Endothelial cell of umbilical vein (primary cell): ENCODE measurements at regions not wholly inside any gene's neighbourhood (a gene's known extent, or its start where the extent isn't known, plus 50 kb on each side); places are given as distances from the start of the nearest gene placed in this dataset.

ENCODE experiments used
- BruUV-seq: library from RNA; stranded (reverse); fragments of 400-500 nt; replicated peaks from 2 replicates; lab custom pipeline; 2021; lab: Mats Ljungman, UMichigan
- CTCF ChIA-PET: fragments of 300-600, 350-600 bp; sonication (Branson Sonifier 250); formaldehyde crosslinking; loops from one replicate; lab custom pipeline; 2021; ENCODE audit warnings: antibody characterized with exemption, inconsistent platforms; lab: Charles Lee
- POLR2A ChIA-PET: fragments of 300-600, 350-600 bp; sonication (Branson Sonifier 250); formaldehyde crosslinking; loops from one replicate; lab custom pipeline; 2021; ENCODE audit warnings: antibody characterized with exemption, inconsistent platforms; lab: Charles Lee
- DNase-seq: peaks from one replicate; pipeline ENCODE4 v3.0.0-alpha.2; 2011; ENCODE audit warnings: low read depth, low spot score
- FAIRE-seq: peaks from 2 replicates; lab custom pipeline; 2011; peaks lifted over from hg19 to GRCh38; lab: Jason Lieb, UNC
- H2AFZ ChIP-seq: 2 replicates; pipeline ENCODE4 v1.6.0; 2012; ENCODE audit warnings: low read depth, low read length, control low read depth, inconsistent platforms
- H3K27ac ChIP-seq: 2 replicates; pipeline ENCODE4 v1.5.1; 2011; ENCODE audit warnings: low read depth, mild to moderate bottlenecking, control low read depth, low read length, moderate library complexity; ENCODE audit not compliant: insufficient read depth
- H3K27me3 ChIP-seq, 2 experiments: 2 replicates each; pipeline versions ENCODE4 v1.6.0 to v1.6.1; 2011; ENCODE audit warnings: low read length in 2 of 2, mixed read lengths in 1 of 2; ENCODE audit not compliant: control insufficient read depth in 2 of 2, insufficient read depth in 2 of 2
- H3K36me3 ChIP-seq, 2 experiments: 2 replicates in 1 of 2; 3 replicates in 1 of 2; pipeline ENCODE4 v1.5.1; 2011; ENCODE audit warnings: low read length in 2 of 2, mild to moderate bottlenecking in 1 of 2, moderate library complexity in 1 of 2; ENCODE audit not compliant: control insufficient read depth in 2 of 2, insufficient read depth in 2 of 2; ENCODE audit errors: extremely low read depth in 1 of 2
- H3K4me1 ChIP-seq: 3 replicates; pipeline ENCODE4 v1.5.1; 2011; ENCODE audit warnings: mild to moderate bottlenecking, low read length; ENCODE audit not compliant: control insufficient read depth, insufficient read depth; ENCODE audit errors: extremely low read depth
- H3K4me2 ChIP-seq: 2 replicates; pipeline ENCODE4 v1.6.1; 2011; ENCODE audit warnings: low read length, control low read depth, mixed read lengths; ENCODE audit not compliant: insufficient read depth
- H3K4me3 ChIP-seq, 3 experiments: fragments of 200-600 bp in 1 of 3; sonication (generic), shearing (Covaris generic) in 1 of 3; replicated peaks in 1 of 3; 2 replicates each; pipeline ENCODE4 v1.5.1; 2011 to 2016; ENCODE audit warnings: control low read depth in 3 of 3, low read length in 3 of 3, mild to moderate bottlenecking in 2 of 3, inconsistent platforms in 1 of 3, low read depth in 1 of 3, moderate library complexity in 1 of 3; ENCODE audit not compliant: insufficient read depth in 1 of 3
- H3K79me2 ChIP-seq: 2 replicates; pipeline ENCODE4 v1.6.0; 2012; ENCODE audit warnings: low read length, inconsistent platforms; ENCODE audit not compliant: control insufficient read depth, insufficient read depth
- H3K9ac ChIP-seq: replicated peaks from 2 replicates; pipeline ENCODE3; 2011; ENCODE audit warnings: low read length, control low read depth; ENCODE audit not compliant: insufficient read depth; ENCODE audit errors: extremely low read depth
- H3K9me1 ChIP-seq: replicated peaks from 3 replicates; pipeline ENCODE4 v1.6.0; 2011; ENCODE audit warnings: mild to moderate bottlenecking, low read length; ENCODE audit not compliant: control insufficient read depth, insufficient read depth; ENCODE audit errors: extremely low read depth
- H3K9me3 ChIP-seq: replicated peaks from 2 replicates; pipeline ENCODE4 v1.5.1; 2012; ENCODE audit warnings: low read length, inconsistent platforms; ENCODE audit not compliant: control insufficient read depth, insufficient read depth
- H4K20me1 ChIP-seq: replicated peaks from 2 replicates; pipeline ENCODE3; 2011; ENCODE audit warnings: mild to moderate bottlenecking, low read length; ENCODE audit not compliant: control insufficient read depth, insufficient read depth; ENCODE audit errors: extremely low read depth
- CTCF ChIP-seq, 2 donors: IDR thresholded peaks; 1 replicate in 1 of 2; 2 replicates in 1 of 2; pipeline ENCODE4 v1.5.1; 2011; ENCODE audit warnings: low read length in 2 of 2, mild to moderate bottlenecking in 2 of 2, moderate library complexity in 2 of 2, control low read depth in 1 of 2, inconsistent platforms in 1 of 2, low read depth in 1 of 2; ENCODE audit not compliant: insufficient read depth in 1 of 2; ENCODE audit errors: extremely low read depth in 1 of 2
- EZH2 ChIP-seq: IDR thresholded peaks from 2 replicates; pipeline ENCODE4 v1.6.1; 2012; ENCODE audit warnings: borderline replicate concordance, low read depth, mild to moderate bottlenecking, moderate library complexity, low read length, inconsistent platforms; ENCODE audit not compliant: severe bottlenecking
- FOS ChIP-seq: IDR thresholded peaks from 2 replicates; pipeline ENCODE4 v1.6.1; 2011; ENCODE audit warnings: mild to moderate bottlenecking, low read length, moderate library complexity, borderline replicate concordance; ENCODE audit not compliant: insufficient read depth
- GATA2 ChIP-seq: IDR thresholded peaks from 2 replicates; pipeline ENCODE4 v1.7.0; 2011; ENCODE audit warnings: low read depth, mild to moderate bottlenecking, moderate library complexity, mixed read lengths, low read length; ENCODE audit not compliant: insufficient read length, insufficient read depth
- JUN ChIP-seq: IDR thresholded peaks from 2 replicates; pipeline ENCODE4 v1.6.1; 2011; ENCODE audit warnings: borderline replicate concordance, low read depth; ENCODE audit not compliant: insufficient read length, insufficient read depth
- MYC ChIP-seq: IDR thresholded peaks from one replicate; pipeline ENCODE4 v1.6.1; 2011; ENCODE audit warnings: mild to moderate bottlenecking, low read depth, low read length
- POLR2A ChIP-seq: IDR thresholded peaks from 2 replicates; pipeline ENCODE4 v1.6.1; 2012; ENCODE audit warnings: low read depth, mild to moderate bottlenecking, control low read depth, low read length
- dilution Hi-C: fragments of 300-500 bp; cut with MboI; formaldehyde crosslinking; loops from one replicate; pipeline ENCODE4 v1.15.0; 2019; ENCODE audit warnings: low sequenced_read_pairs; ENCODE audit not compliant: extremely low pct_ligation_motif_present
- intact Hi-C: fragments of 100-400 bp; cut with micrococcal nuclease; formaldehyde crosslinking; loops from one replicate; pipeline ENCODE4 v1.10.0; 2022
- TF ChIP-seq, protein P1 (sequence below): IDR thresholded peaks from 2 replicates; pipeline ENCODE4 v1.6.1; 2011; ENCODE audit not compliant: insufficient read depth, insufficient read length

GRCh38 chrX:128816919-128817318, 706.4 kb downstream of the SMARCA1 start:
- TF ChIP-seq GATA2 (no peak), CTCF (IDR thresholded peaks at IDR 0.05; ENCODE audit: extremely low read depth in 1 of 2, insufficient read depth in 1 of 2, low read depth in 1 of 2, low read length in 2 of 2) (no peak), MYC (no peak), EZH2 (no peak)
- H3K4me3 ChIP-seq = no peak overlapping the region
- no peaks in the 10 kb centered on the region for H3K9me3 ChIP-seq
- H3K79me2 ChIP-seq = no peaks in the 10 kb centered on the region
- DNase-seq = no peak
- intact Hi-C loops (loop anchor here (2.0 kb wide), 1 partner anchor 544 kb away; no protein-coding TSS in a partner anchor), dilution Hi-C loops (no loop called here)
- no peak overlapping the region for H2AFZ ChIP-seq
- FAIRE-seq = no peak
- ChIA-PET CTCF (no interaction called here), POLR2A (no interaction called here)
- H3K4me2 ChIP-seq = no peak overlapping the region
- no peaks in the 10 kb centered on the region for H3K36me3 ChIP-seq
- H3K27ac ChIP-seq = no peak overlapping the region
- H3K9me1 ChIP-seq = no peaks in the 10 kb centered on the region
- H3K9ac ChIP-seq = no peak overlapping the region
- no peaks in the 10 kb centered on the region for H3K4me1 ChIP-seq
- no peaks in the 10 kb centered on the region for H4K20me1 ChIP-seq
- no TSS peak for BruUV-seq
- H3K27me3 ChIP-seq = no peaks in the 10 kb centered on the region

DNA sequence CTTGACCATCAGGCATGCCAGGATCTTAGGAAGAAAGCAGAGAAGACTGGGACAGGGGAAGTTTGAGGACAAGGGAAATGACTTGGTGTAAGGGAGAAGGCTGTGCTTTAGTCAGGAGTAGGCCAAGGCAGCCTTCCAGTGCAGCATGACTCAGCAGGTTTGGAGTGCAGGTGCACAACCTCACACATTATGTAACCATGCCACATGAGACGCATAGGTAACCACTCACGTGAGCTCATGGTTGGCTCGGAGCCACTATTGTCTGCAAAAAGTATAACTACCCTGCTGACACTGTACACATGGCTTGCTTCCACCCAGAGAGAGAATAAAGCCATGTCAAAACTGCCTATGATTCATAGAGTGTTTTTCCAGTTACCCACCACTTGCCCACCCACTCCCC, 715.9 kb downstream of the SMARCA1 start:
- no peak overlapping the region for H3K9ac ChIP-seq
- H3K36me3 ChIP-seq = no peaks in the 10 kb centered on the region
- dilution Hi-C loops = no loop called here
- TF ChIP-seq CTCF (IDR thresholded peaks at IDR 0.05; ENCODE audit: extremely low read depth in 1 of 2, insufficient read depth in 1 of 2, low read depth in 1 of 2, low read length in 2 of 2) (no peak), EZH2 (no peak), POLR2A (no peak), FOS (no peak), JUN (no peak)
- TF ChIP-seq, protein P1, sequence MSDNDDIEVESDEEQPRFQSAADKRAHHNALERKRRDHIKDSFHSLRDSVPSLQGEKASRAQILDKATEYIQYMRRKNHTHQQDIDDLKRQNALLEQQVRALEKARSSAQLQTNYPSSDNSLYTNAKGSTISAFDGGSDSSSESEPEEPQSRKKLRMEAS = no peak
- H4K20me1 ChIP-seq = no peaks in the 10 kb centered on the region
- no peaks in the 10 kb centered on the region for H3K27me3 ChIP-seq
- ChIA-PET CTCF (no interaction called here), POLR2A (no interaction called here)
- H3K4me3 ChIP-seq = no peak overlapping the region
- BruUV-seq = no TSS peak
- no peaks in the 10 kb centered on the region for H3K79me2 ChIP-seq
- FAIRE-seq (no peak), DNase-seq (no peak)
- no peak overlapping the region for H2AFZ ChIP-seq
- intact Hi-C loops = no loop called here
- no peak overlapping the region for H3K27ac ChIP-seq
- H3K9me1 ChIP-seq = no peaks in the 10 kb centered on the region
- H3K4me2 ChIP-seq = no peak overlapping the region
- H3K9me3 ChIP-seq = no peaks in the 10 kb centered on the region
- H3K4me1 ChIP-seq = no peaks in the 10 kb centered on the region
